ENCODE measurements at regions not wholly inside any gene's neighbourhood (a gene's known extent, or its start where the extent isn't known, plus 50 kb on each side); places are given as distances from the start of the nearest gene placed in this dataset.
A peak's percentile ranks its signal among the peaks of the same experiment; 100 is the strongest.

GRCh38 chr5:15105799-15106393 lies 234.3 kb upstream of the ANKH start:
- no peak for TF ChIP-seq EZH2 (IDR thresholded peaks at IDR 0.05; ENCODE audit: borderline replicate concordance, low read depth, low read length, severe bottlenecking)
- peak; percentile 77 to 79 for TF ChIP-seq CTCF (IDR thresholded peaks at IDR 0.05; ENCODE audit: extremely low read depth in 1 of 2, insufficient read depth in 1 of 2, low read depth in 1 of 2, low read length in 2 of 2)
- no peak for TF ChIP-seq POLR2A (IDR thresholded peaks at IDR 0.05; ENCODE audit: low read depth, low read length)
- no peak for TF ChIP-seq POLR2AphosphoS5 (IDR thresholded peaks at IDR 0.05; ENCODE audit: insufficient read depth, low read depth, low read length)
- TF ChIP-seq JUN (IDR thresholded peaks at IDR 0.05; ENCODE audit: borderline replicate concordance, insufficient read depth, insufficient read length, low read depth) = no peak
- TF ChIP-seq MYC (IDR thresholded peaks at IDR 0.05; ENCODE audit: low read depth, low read length) = no peak
- no peak for TF ChIP-seq MAX (IDR thresholded peaks at IDR 0.05; ENCODE audit: insufficient read depth, insufficient read length)
- TF ChIP-seq GATA2 (IDR thresholded peaks at IDR 0.05; ENCODE audit: insufficient read depth, insufficient read length, low read depth, low read length) = no peak
- TF ChIP-seq FOS (IDR thresholded peaks at IDR 0.05; ENCODE audit: borderline replicate concordance, insufficient read depth, low read length) = no peak

All from endothelial cell of umbilical vein (primary cell).